HEK293 (cell line): ENCODE measurements at regions not wholly inside any gene's neighbourhood (a gene's known extent, or its start where the extent isn't known, plus 50 kb on each side); places are given as distances from the start of the nearest gene placed in this dataset.

Source experiments
- CTCF ChIA-PET: fragments of 350-600 bp; formaldehyde crosslinking; extraction: SDS; loops from one replicate; lab custom pipeline; 2021; ENCODE audit warnings: antibody characterized with exemption; lab: Yijun Ruan, JAX
- POLR2A ChIA-PET: fragments of 300-600 bp; formaldehyde crosslinking; extraction: SDS; loops from one replicate; lab custom pipeline; 2020; ENCODE audit warnings: antibody characterized with exemption, inconsistent platforms; lab: Yijun Ruan, JAX
- H3K27ac ChIP-seq: fragments of 200-500 bp; sonication (Bioruptor generic); 2 replicates; pipeline ENCODE4 v1.5.1; 2014; ENCODE audit warnings: low read depth, low read length, control low read depth, inconsistent platforms; ENCODE audit errors: extremely low read depth
- H3K36me3 ChIP-seq, 2 experiments: fragments of 200-500 bp in 1 of 2; sonication (Bioruptor generic) in 1 of 2; 1 replicate in 1 of 2; 2 replicates in 1 of 2; pipeline ENCODE4 v1.5.1; 2014 to 2017; ENCODE audit warnings: inconsistent platforms in 2 of 2, low read length in 2 of 2; ENCODE audit not compliant: control insufficient read depth in 2 of 2, insufficient read depth in 1 of 2
- H3K4me1 ChIP-seq: fragments of 200-500 bp; sonication (Bioruptor generic); 2 replicates; pipeline ENCODE4 v1.5.1; 2014; ENCODE audit warnings: mild to moderate bottlenecking, low read length, inconsistent platforms; ENCODE audit not compliant: control insufficient read depth, insufficient read depth
- H3K4me3 ChIP-seq: 2 replicates; pipeline ENCODE4 v1.5.1; 2011; ENCODE audit warnings: low read depth, mild to moderate bottlenecking, control low read depth, low read length, moderate library complexity
- H3K9me3 ChIP-seq: fragments of 200-500 bp; sonication (Bioruptor generic); 2 replicates; pipeline ENCODE4 v1.5.1; 2014; ENCODE audit warnings: low read depth, low read length, inconsistent platforms; ENCODE audit not compliant: control insufficient read depth, insufficient read depth
- HOXC10 ChIP-seq: sonication (generic); formaldehyde crosslinking; IDR thresholded peaks from 2 replicates; pipeline ENCODE4 v1.8.1; 2023; ENCODE audit warnings: mild to moderate bottlenecking, missing genetic modification reagents
- IKZF3 ChIP-seq: fragments of 450-650 bp; IDR thresholded peaks from 2 replicates; pipeline ENCODE4 v1.5.0; 2018; ENCODE audit warnings: missing biosample characterization, mild to moderate bottlenecking, missing genetic modification characterization, moderate library complexity
- MYNN ChIP-seq: fragments of 450-650 bp; formaldehyde crosslinking; IDR thresholded peaks from 2 replicates; pipeline ENCODE4 v1.5.1; 2016; ENCODE audit warnings: missing biosample characterization, missing genetic modification characterization, borderline replicate concordance
- PATZ1 ChIP-seq: fragments of 450-650 bp; formaldehyde crosslinking; IDR thresholded peaks from 2 replicates; pipeline ENCODE4 v1.5.1; 2016; ENCODE audit warnings: missing biosample characterization, missing genetic modification characterization
- PRDM1 ChIP-seq: fragments of 450-650 bp; formaldehyde crosslinking; IDR thresholded peaks from 2 replicates; pipeline ENCODE4; 2016; ENCODE audit warnings: missing biosample characterization, missing genetic modification characterization
- PRDM4 ChIP-seq: fragments of 450-650 bp; formaldehyde crosslinking; IDR thresholded peaks from 2 replicates; pipeline ENCODE4 v1.5.1; 2017; ENCODE audit warnings: missing biosample characterization, missing genetic modification characterization
- ZFHX2 ChIP-seq: fragments of 450-650 bp; formaldehyde crosslinking; conservative IDR thresholded peaks from 2 replicates; pipeline ENCODE4 v1.5.1; 2016; ENCODE audit warnings: missing biosample characterization, missing genetic modification characterization
- ZIC2 ChIP-seq: fragments of 450-650 bp; formaldehyde crosslinking; IDR thresholded peaks from 2 replicates; pipeline ENCODE4 v1.5.1; 2016; ENCODE audit warnings: missing biosample characterization, missing genetic modification characterization
- ZNF132 ChIP-seq: fragments of 450-650 bp; formaldehyde crosslinking; IDR thresholded peaks from 2 replicates; pipeline ENCODE4 v1.5.1; 2017; ENCODE audit warnings: missing biosample characterization, missing genetic modification characterization, borderline replicate concordance
- ZNF133 ChIP-seq: fragments of 450-650 bp; formaldehyde crosslinking; IDR thresholded peaks from 2 replicates; pipeline ENCODE4 v1.5.1; 2016; ENCODE audit warnings: missing biosample characterization, missing genetic modification characterization
- ZNF140 ChIP-seq: fragments of 450-650 bp; formaldehyde crosslinking; IDR thresholded peaks from 2 replicates; pipeline ENCODE4 v1.5.1; 2016; ENCODE audit warnings: missing biosample characterization, missing genetic modification characterization
- ZNF248 ChIP-seq: fragments of 450-650 bp; formaldehyde crosslinking; IDR thresholded peaks from 2 replicates; pipeline ENCODE4 v1.5.1; 2017; ENCODE audit warnings: missing biosample characterization, missing genetic modification characterization
- ZNF266 ChIP-seq: fragments of 450-650 bp; formaldehyde crosslinking; IDR thresholded peaks from 2 replicates; pipeline ENCODE4 v1.5.1; 2016; ENCODE audit warnings: missing biosample characterization, missing genetic modification characterization, low read depth
- ZNF416 ChIP-seq: fragments of 450-650 bp; formaldehyde crosslinking; IDR thresholded peaks from 2 replicates; pipeline ENCODE4 v1.5.1; 2016; ENCODE audit warnings: missing biosample characterization, missing genetic modification characterization
- ZNF514 ChIP-seq: fragments of 450-650 bp; formaldehyde crosslinking; IDR thresholded peaks from 2 replicates; pipeline ENCODE4 v1.5.1; 2016; ENCODE audit warnings: missing biosample characterization, missing genetic modification characterization
- ZNF677 ChIP-seq: fragments of 450-650 bp; IDR thresholded peaks from 2 replicates; pipeline ENCODE4 v1.5.0; 2018; ENCODE audit warnings: missing biosample characterization, mild to moderate bottlenecking, missing genetic modification characterization, moderate library complexity
- ZNF692 ChIP-seq: fragments of 450-650 bp; formaldehyde crosslinking; IDR thresholded peaks from 2 replicates; pipeline ENCODE4 v1.5.1; 2016; ENCODE audit warnings: missing biosample characterization, missing genetic modification characterization
- ZNF704 ChIP-seq: fragments of 450-650 bp; formaldehyde crosslinking; IDR thresholded peaks from 2 replicates; pipeline ENCODE4 v1.5.1; 2016; ENCODE audit warnings: missing biosample characterization, missing genetic modification characterization
- ZNF776 ChIP-seq: fragments of 450-650 bp; formaldehyde crosslinking; IDR thresholded peaks from 2 replicates; pipeline ENCODE4 v1.5.0; 2017; ENCODE audit warnings: missing biosample characterization, missing genetic modification characterization, borderline replicate concordance
- ZNF785 ChIP-seq: fragments of 450-650 bp; formaldehyde crosslinking; IDR thresholded peaks from 2 replicates; pipeline ENCODE4 v1.5.1; 2016; ENCODE audit warnings: missing biosample characterization, missing genetic modification characterization
- ZSCAN23 ChIP-seq: fragments of 450-650 bp; formaldehyde crosslinking; IDR thresholded peaks from 2 replicates; pipeline ENCODE4 v1.5.1; 2016; ENCODE audit warnings: missing biosample characterization, missing genetic modification characterization

- TF ChIP-seq ZIC2 (tag by site-specific recombination) (no peak), PATZ1 (tag by site-specific recombination) (no peak), PRDM4 (tag by site-specific recombination) (no peak), ZNF133 (tag by site-specific recombination) (no peak), ZNF677 (tag by site-specific recombination) (no peak), ZNF132 (tag by site-specific recombination) (no peak), ZNF140 (tag by site-specific recombination) (no peak)
- no peak overlapping the region for H3K4me3 ChIP-seq
- H3K9me3 ChIP-seq, result no peaks in the 10 kb centered on the region
- POLR2A ChIA-PET, result no interaction called here
- CTCF ChIA-PET, result interaction anchor here (0.6 kb wide), 1 partner anchor 281 kb away, joined by 4 read pairs; no protein-coding TSS in a partner anchor
- H3K36me3 ChIP-seq, result peaks cover 0 to 35% of the 10 kb centered on the region in 2 experiments; a peak in 1 of 3 replicates
- no peak overlapping the region for H3K27ac ChIP-seq
- H3K4me1 ChIP-seq, result no peaks in the 10 kb centered on the region
These were observed 190.9 kb upstream of the PACRGL start for GRCh38 chr4:20509315-20509714.

GRCh38 chr4:20512033-20512792 lies 188.0 kb upstream of the PACRGL start:
- CTCF ChIA-PET, result no interaction called here
- Histone ChIP-seq H3K27ac (no peak overlapping the region), H3K4me3 (no peak overlapping the region), H3K4me1 (no peaks in the 10 kb centered on the region), H3K9me3 (no peaks in the 10 kb centered on the region), H3K36me3 (peaks cover 0 to 53% of the 10 kb centered on the region in 2 experiments; a peak in 2 of 3 replicates)
- TF ChIP-seq ZNF785 (no peak), HOXC10 (CRISPR knock-in tag) (no peak), PRDM1 (tag by site-specific recombination) (no peak), ZNF776 (tag by site-specific recombination) (no peak)
- POLR2A ChIA-PET, result no interaction called here

- POLR2A ChIA-PET, result no interaction called here
- Histone ChIP-seq H3K4me1 (no peaks in the 10 kb centered on the region), H3K36me3 (peaks cover 0 to 53% of the 10 kb centered on the region in 2 experiments; a peak in 2 of 3 replicates), H3K4me3 (no peak overlapping the region), H3K9me3 (no peaks in the 10 kb centered on the region), H3K27ac (no peak overlapping the region)
- TF ChIP-seq ZNF692 (tag by site-specific recombination), result no peak
- TF ChIP-seq ZNF248, result no peak
- TF ChIP-seq ZNF514 (tag by site-specific recombination), result no peak
- no peak for TF ChIP-seq IKZF3 (tag by site-specific recombination)
- no peak for TF ChIP-seq MYNN (tag by site-specific recombination)
- no peak for TF ChIP-seq ZNF704 (tag by site-specific recombination)
- TF ChIP-seq ZSCAN23, result no peak
- no peak for TF ChIP-seq ZNF416 (tag by site-specific recombination)
- TF ChIP-seq ZNF266 (tag by site-specific recombination), result no peak
- TF ChIP-seq ZFHX2 (tag by site-specific recombination), result no peak
- CTCF ChIA-PET, result interaction anchor here (0.5 to 0.8 kb wide), 2 partner anchors 118 to 236 kb away, joined by 3 read pairs; no protein-coding TSS in a partner anchor
These were observed 187.3 kb upstream of the PACRGL start for GRCh38 chr4:20512985-20513384.
